ENCODE measurements at regions not wholly inside any gene's neighbourhood (a gene's known extent, or its start where the extent isn't known, plus 50 kb on each side); places are given as distances from the start of the nearest gene placed in this dataset.
"Not testable (repeated sequence)": the region's sequence is repeated elsewhere in the genome, so short reads cannot be mapped to it uniquely, and the experiment has no call there.

GRCh38 chr18:40124107-40124506, 1830.9 kb upstream of the PIK3C3 start:
- no peak for TF ChIP-seq CTCF (IDR thresholded peaks at IDR 0.05)
- H3K27ac ChIP-seq: no peak overlapping the region
- no peaks in the 10 kb centered on the region for H3K27me3 ChIP-seq (replicated peaks; ENCODE audit: insufficient read depth)
- no peaks in the 10 kb centered on the region for H3K36me3 ChIP-seq
- H3K4me3 ChIP-seq: no peak overlapping the region
- H3K9me3 ChIP-seq: no peaks in the 10 kb centered on the region
- no peak for DNase-seq (ENCODE audit: low spot score)
- ATAC-seq (ENCODE audit: insufficient number of reproducible peaks, low FRiP score, low read depth): no peak
- no peaks in the 10 kb centered on the region for H3K4me1 ChIP-seq (ENCODE audit: control insufficient read depth in 1 of 2, low read depth in 2 of 2)

GRCh38 chr18:40120796-40121391, 1834.1 kb upstream of the PIK3C3 start:
- Histone ChIP-seq H3K9me3 (no peaks in the 10 kb centered on the region), H3K4me3 (no peak overlapping the region), H3K27me3 (replicated peaks; ENCODE audit: insufficient read depth) (no peaks in the 10 kb centered on the region), H3K4me1 (ENCODE audit: control insufficient read depth in 1 of 2, low read depth in 2 of 2) (no peaks in the 10 kb centered on the region), H3K27ac (no peak overlapping the region), H3K36me3 (no peaks in the 10 kb centered on the region)
- no peak for TF ChIP-seq CTCF (IDR thresholded peaks at IDR 0.05)
- DNase-seq (ENCODE audit: low spot score) (no peak), ATAC-seq (ENCODE audit: insufficient number of reproducible peaks, low FRiP score, low read depth) (no peak)

GRCh38 chr18:40120356-40120755, 1834.7 kb upstream of the PIK3C3 start:
- no peak for TF ChIP-seq CTCF (IDR thresholded peaks at IDR 0.05)
- no peaks in the 10 kb centered on the region for H3K27me3 ChIP-seq (replicated peaks; ENCODE audit: insufficient read depth)
- no peak overlapping the region for H3K27ac ChIP-seq
- H3K4me1 ChIP-seq (ENCODE audit: control insufficient read depth in 1 of 2, low read depth in 2 of 2): no peaks in the 10 kb centered on the region
- no peak for ATAC-seq (ENCODE audit: insufficient number of reproducible peaks, low FRiP score, low read depth)
- H3K9me3 ChIP-seq: no peaks in the 10 kb centered on the region
- H3K36me3 ChIP-seq: no peaks in the 10 kb centered on the region
- DNase-seq (ENCODE audit: low spot score): no peak
- H3K4me3 ChIP-seq: no peak overlapping the region

- not testable (repeated sequence) for H3K4me1 ChIP-seq (ENCODE audit: control insufficient read depth in 1 of 2, low read depth in 2 of 2); H3K9me3 ChIP-seq; DNase-seq (ENCODE audit: low spot score); H3K4me3 ChIP-seq; ATAC-seq (ENCODE audit: insufficient number of reproducible peaks, low FRiP score, low read depth); H3K36me3 ChIP-seq; H3K27ac ChIP-seq; H3K27me3 ChIP-seq (replicated peaks; ENCODE audit: insufficient read depth)
These were observed 1835.5 kb upstream of the PIK3C3 start for GRCh38 chr18:40119581-40119980.

GRCh38 chr18:40110455-40110854, 1844.6 kb upstream of the PIK3C3 start:
- no peaks in the 10 kb centered on the region for H3K27me3 ChIP-seq (replicated peaks; ENCODE audit: insufficient read depth)
- no peaks in the 10 kb centered on the region for H3K36me3 ChIP-seq
- no peaks in the 10 kb centered on the region for H3K4me1 ChIP-seq (ENCODE audit: control insufficient read depth in 1 of 2, low read depth in 2 of 2)
- no peak for ATAC-seq (ENCODE audit: insufficient number of reproducible peaks, low FRiP score, low read depth)
- no peak for TF ChIP-seq CTCF (IDR thresholded peaks at IDR 0.05)
- DNase-seq (ENCODE audit: low spot score): no peak
- H3K9me3 ChIP-seq: no peaks in the 10 kb centered on the region
- H3K4me3 ChIP-seq: no peak overlapping the region
- H3K27ac ChIP-seq: no peak overlapping the region
